NCI-H2227 (cell line): ENCODE measurements at regions not wholly inside any gene's neighbourhood (a gene's known extent, or its start where the extent isn't known, plus 50 kb on each side); places are given as distances from the start of the nearest gene placed in this dataset.

Experiments
- DNase-seq: peaks from one replicate; lab custom pipeline; 2025; ENCODE audit not compliant: unreplicated experiment; lab: John Stamatoyannopoulos, UW

DNA sequence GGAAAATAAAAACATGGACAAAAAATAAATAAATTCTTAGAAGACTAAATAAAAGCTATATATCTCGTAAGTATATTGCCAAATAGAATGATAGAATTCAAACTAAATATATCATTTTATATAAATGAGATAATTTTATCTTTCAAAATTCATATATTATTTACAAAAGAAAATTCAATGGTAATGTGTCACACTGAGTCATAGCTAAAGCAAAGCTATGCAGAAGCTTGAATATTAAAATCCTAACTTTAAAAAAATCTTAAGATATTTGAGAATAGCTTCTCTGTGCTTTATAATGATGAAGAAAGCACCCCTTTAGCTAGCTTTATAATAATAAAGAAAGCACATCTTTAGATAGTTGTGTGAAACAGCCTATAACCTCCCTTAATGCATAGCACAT lies 1010.8 kb downstream of the OTOL1 start:
- DNase-seq, result no peak

DNA sequence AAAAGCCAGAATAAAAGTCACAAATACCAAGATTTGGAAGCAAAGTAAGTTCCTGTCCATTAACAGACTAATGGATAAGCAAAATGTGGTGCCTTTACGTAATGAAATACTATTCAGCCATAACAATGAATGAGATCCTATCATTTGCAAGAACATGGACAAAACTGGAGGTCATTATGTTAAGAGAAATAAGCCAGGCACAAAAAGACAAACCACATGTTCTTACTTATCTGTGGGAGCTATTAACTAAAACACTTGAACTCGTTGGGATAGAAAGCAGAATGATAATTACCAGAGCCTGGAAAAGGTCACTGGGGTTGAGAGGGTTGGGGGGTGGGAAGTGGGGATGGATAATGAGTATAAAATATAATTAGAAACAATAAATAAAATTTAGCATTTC lies 1015.9 kb downstream of the OTOL1 start:
- no peak for DNase-seq

DNA sequence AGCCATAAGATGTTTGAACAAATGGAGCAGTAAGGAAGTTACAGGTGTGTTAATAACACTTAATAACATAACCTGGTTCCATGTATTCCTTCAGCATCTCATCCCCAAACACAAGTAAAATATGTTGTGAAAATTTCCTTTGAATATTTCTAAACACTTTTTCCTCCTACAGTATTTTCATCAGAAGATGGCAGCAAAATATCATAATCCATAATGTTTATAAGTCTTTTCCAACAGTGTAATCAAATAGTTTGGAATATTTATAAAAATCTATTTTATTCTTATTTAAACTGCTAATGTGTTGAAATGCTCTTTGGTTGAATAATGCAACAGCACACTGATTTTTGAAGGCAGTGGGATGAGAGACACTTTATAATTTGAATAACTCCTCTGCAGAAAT lies 1020.5 kb downstream of the OTOL1 start:
- DNase-seq, result no peak

DNA sequence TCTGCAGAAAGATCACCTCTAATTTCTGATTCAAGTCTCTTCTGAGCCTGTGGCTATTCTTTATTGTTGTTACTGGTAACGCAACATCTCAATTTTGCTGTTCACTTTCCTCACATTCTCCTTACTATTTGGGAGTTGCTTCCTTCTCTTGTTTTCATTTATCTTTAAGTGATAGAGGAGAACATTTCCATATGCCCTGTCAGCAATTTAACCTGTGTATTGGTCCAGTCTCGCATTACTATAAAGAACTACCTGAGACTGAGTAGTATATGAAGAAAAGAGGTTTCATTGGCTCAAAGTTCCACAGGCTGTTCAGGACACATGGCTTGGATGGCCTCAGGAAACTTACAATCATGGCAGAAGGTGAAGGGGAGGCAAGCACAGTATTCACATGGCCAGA lies 1025.1 kb downstream of the OTOL1 start:
- no peak for DNase-seq

DNA sequence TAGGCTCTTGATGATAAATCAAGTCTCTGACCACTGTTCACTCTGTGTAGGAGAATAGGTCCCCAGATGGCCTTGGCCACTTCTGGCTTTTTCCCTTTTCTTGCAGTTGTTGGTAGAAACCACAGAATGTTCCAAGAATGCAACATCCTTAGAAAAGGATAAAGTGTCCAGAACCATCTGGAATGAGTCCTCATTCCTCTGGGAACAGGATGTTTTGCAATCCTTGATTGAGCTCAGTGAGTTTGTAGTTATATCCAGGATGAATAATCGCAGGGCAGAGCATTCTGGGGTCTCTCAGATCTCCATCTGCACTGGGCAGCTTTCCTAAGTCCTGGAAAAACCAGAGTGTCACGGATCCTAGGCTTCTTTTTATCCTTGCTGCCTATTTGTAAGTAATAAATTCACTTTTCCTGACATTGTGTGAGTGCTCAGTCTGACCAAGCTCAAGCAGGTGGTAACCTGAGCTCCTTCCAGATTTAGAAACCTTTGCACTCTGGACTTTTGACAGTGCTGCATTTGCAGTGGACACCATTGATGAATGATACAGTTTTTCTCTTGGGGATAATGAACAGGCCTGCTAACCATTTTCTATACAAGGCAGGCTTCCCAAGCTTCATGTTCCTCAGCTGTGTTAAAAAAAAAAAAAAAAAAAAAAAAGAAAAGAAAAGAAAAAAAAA lies 1028.6 kb downstream of the OTOL1 start:
- DNase-seq, result no peak

DNA sequence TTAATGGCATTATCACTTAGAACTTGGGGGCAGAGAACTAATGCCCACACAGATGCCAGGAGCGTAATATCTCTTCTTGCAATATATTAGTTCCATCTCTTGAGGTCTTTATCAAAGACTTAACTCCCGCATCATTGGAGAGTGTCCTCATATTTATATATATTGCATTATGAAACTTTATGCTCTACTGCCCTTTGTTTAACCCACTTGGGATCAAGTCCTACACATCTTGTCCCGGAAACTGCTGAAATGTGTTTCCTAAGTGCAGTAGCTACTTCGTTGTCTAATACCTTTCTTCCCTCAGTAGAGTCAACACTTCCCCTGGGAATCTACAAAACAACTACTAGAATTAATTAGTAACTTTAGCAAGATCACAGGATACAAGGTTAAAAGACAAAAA lies 1029.2 kb downstream of the OTOL1 start:
- DNase-seq, result no peak

DNA sequence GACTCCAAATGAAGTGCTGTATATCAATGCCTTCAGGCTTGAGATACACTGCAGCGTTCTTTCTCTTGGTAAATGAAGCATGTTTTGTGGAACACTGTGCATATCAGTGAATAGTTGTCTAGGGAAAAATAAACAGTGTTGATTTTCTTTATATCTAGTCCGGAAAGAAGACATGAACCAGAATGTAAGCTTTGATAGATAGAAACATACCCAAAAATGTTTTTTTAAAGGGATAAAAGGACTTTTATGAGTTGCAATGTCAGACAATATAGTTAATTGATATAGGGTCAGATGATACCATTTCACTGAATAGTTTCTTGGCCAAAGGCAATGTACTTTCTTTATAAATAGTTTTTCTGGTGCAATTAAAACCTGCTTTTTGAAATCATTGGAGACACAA lies 1037.8 kb downstream of the OTOL1 start:
- no peak for DNase-seq

DNA sequence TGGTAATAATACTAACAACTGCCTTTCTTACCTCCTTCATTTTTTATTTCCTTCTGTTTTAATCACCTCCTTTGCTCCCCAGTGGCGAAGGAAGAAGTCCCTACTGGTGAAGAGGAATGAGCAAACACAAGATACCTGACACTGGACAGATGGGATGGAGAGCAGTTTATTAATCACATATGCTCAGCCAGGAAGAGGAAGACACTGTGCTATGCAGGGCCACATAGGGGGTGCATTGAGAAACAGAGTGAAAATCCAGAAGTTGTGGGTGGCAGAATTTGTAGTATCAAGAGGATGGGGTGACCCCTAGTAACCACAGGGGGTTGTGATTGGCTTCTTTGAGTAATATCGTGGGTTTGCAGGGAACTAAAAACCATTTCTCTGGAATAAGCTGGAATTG lies 1041.9 kb downstream of the OTOL1 start:
- DNase-seq, result no peak

DNA sequence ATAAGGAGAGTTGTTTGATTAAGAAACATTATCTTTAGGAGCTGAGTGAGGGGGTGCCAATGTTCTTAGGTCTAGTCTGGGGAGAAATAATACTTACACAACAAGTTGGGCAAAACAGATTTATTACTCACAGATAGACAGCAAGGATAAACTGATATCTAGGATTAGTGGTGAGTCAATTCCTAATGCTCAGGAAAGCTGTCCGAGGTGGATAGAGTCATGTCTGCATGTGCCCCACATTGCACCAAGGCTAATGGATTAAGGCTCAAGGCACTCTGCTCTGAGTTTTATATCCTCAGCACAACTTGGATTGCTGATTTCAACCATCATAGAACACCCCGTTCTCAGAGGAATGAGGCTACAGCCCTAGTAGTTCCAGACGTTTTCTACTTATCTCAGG lies 1042.3 kb downstream of the OTOL1 start:
- DNase-seq, result no peak

DNA sequence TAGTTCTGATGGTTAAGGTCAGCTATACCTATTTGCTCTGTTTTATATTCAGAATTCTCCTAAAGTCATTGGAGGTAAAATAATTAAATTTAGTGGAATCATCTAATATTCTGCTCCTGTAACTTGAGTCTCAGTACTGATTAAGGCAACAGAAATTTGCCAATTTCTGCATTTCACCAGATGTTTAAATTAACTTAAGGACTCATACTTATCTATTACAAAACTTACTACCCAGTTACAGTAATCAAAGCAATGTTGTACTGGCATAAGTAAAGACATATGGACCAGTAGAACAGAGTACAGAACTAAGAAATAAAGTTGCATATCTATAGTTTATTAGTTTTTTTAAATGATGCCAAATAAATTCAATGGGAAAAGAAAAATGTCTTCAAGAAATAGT lies 1043.8 kb downstream of the OTOL1 start:
- no peak for DNase-seq

DNA sequence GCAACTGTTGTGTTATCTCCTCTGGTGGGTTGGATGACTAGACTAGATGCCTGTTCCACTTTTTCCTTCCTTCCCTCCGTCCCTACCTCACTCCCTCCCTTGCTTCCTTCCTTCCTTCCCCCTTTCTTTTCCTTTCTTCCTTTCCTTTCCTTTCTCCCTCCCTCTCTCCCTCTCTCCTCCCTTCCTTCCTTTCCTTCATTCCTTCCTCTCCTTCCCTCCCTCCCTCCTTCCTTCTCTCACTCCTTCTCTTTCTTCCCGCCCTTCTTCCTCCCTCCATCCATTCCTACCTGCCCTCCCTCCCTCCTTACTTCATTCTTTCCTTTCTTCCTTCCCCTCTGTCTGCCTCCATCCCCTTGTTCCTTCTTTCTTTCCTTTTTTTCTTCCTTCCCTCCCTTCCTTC lies 1045.3 kb downstream of the OTOL1 start:
- no peak for DNase-seq

DNA sequence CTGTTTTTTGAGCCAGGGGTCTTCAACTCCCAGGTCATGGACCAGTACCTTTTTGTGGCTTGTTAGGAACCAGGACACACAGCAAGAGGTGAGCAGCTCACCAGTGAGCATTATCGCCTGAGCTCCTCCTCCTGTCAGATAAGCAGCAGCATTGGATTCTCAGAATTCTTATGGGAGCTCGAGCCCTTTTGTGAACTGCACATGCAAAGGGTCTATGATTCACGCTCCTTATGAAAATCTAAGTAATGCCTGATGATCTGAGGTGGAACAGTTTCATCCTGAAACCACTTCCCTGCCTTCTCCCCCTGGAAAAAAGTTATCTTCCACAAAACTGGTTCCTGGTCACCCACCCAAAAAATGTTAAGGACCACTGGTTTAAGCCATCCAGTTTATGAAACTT lies 1047.6 kb downstream of the OTOL1 start:
- no peak for DNase-seq

DNA sequence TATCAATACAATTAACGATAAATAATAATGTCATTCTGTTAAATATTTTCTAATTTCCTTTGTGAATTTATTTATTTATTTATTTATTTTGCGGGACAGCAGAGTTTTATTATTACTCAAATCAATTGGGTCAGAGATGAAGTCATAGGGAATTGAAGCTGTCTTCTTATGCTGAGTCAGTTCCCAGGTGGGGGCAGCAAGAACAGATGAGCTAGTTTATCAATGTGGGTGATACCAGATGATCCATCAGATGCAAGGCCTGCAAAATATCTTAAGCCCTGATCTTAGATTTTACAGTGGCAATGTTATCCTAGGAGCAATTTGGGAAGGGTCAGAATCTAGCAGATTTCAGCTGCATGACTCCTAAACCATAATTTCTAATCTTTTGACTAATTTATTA lies 1050.3 kb downstream of the OTOL1 start:
- DNase-seq, result no peak

DNA sequence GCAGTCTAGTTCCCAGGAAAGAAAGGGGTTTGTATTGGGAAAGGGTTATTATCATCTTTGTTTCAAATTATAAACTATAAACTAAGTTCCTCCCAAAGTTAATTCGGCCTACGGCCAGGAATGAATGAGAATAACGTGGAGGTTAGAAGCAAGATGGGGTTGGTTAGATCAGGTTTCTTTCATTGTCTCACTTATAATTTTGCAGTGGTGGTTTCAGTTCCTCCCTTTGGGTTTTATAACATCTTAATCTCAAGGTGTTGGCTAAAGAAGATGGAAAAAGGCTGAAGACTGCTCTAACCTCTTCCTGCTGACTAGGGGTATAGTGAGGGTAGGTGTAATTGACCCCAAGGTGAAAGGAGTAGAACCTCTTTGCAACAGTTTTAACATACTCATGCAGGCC lies 1050.7 kb downstream of the OTOL1 start:
- DNase-seq, result no peak

DNA sequence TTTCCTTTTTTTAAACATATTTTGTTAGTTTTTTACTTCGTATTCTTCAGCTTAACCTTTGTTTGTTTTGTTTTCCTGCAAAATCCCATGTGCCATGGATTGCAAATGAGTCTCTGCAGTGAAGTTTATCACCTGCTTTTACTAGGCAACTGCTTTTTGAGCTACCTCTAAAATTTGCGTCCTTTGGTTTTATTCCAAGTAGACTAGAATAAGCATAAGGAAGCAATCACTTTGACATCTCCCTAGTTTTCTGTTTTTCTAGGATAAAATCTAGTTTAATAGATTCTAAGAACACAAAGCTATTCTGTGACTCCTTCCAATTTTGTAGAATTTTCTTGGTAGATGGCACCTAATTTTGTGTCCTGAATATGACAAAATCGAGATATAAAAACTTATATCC lies 1059.2 kb downstream of the OTOL1 start:
- DNase-seq, result no peak

DNA sequence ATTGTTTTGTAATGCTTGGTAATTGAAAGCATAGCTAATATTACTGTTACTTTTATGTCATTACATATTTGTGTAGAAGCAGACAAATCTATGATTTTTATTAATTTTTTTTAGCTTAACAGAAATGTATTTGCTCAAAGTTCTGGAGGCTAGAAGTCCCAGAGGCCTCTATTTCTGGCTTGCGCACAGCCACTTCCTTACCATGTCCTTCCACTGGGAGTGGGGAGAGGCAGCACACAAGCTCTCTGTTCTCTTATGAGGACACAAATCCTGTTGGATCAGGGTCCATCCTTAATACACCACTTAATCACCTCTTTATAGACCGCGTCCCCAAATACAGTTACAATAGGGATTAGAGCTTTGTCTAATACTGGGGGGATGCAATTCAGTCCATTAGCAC lies 1061.4 kb downstream of the OTOL1 start:
- no peak for DNase-seq

DNA sequence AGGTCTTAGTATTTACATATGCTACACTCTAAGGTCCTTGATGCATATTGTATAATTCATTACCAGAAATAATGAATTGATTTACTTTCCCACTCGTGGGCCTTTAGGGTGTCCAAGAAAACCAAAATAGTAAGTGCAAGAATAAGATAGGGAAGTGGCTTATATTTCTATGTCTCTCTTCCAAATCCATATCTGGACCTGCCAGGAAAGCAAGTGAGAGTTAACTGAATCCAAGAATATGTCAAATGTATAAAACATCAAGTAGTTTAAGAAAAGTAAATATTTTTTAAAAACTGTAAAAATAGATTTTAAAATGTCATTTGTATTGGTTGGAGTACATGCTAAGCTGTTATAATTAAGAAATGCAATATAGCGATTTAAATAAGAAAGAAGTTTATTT lies 1072.1 kb downstream of the OTOL1 start:
- DNase-seq, result no peak

DNA sequence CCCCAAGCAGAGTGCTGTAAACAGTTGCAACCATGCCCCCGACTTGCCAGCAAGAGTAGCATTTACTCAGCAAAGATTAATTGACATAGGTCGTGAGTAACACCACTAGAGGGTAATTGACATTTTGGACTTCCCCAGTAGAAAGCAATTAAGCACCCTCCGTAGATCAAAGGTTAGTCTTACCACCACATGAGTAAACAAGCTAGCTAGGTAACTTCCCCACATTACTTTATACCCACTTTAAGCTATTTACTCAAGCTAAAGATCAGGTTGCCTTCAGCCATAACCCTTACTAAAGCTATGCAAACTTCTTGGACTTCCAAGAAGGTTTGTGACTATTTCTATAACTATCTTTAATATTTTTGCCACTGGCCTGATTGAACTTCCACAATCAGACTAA lies 1072.7 kb downstream of the OTOL1 start:
- DNase-seq, result no peak

DNA sequence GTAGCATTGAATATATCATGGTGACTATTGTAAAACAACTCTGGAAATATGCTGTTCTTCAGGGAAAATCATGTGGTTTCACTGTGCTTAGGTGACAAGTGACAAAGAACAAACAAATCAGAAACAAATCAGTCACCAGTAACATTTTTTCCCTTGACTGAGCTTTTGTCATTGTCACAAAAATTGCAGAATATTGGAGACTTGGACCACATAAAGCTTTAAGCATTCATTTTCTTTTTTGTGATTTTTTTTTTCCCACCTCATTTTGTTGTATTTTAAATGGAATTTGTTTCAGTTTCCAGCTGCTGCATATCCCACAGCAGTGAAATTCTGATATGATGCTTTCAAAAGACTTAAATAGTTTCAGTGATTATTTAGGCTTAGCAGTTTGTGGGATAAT lies 1088.4 kb downstream of the OTOL1 start:
- no peak for DNase-seq

DNA sequence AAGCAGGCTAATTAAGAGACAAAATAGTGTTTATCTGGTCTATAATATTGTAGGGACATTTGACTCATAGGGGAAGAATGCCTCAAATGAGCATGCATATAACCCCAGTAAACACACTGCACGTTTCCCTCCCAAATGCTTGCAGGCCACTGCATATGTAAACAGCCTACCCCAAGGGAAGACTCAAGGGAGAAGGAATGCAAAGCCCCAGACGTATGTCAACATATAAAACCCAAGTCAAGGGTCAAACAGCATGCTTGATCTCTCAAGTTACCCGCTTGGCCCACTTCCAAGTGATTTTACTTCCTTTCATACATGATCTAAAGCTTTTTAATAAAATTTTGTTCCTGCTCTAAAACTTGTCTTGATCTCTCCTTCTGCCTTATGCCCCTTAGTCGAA lies 1090.0 kb downstream of the OTOL1 start:
- DNase-seq, result no peak

DNA sequence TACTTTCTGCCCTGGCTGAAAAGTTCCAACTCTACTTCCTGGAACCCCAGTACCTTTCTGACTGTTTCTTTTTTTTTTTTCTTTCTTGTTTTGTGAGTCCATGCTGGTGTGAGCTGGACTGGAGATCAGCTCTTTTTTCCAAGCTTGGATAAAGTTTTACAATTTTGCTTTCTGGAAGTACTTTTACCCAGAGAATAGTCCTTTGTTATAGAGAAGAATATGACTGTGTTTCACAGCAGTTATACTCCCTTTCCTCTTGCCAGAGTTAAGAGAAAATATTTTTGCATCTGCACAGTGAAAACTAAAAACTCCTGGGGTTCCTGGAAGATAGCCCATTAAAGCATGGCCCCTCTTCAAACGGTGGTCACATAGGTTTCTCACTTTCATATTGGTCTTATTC lies 1100.6 kb downstream of the OTOL1 start:
- DNase-seq, result no peak

DNA sequence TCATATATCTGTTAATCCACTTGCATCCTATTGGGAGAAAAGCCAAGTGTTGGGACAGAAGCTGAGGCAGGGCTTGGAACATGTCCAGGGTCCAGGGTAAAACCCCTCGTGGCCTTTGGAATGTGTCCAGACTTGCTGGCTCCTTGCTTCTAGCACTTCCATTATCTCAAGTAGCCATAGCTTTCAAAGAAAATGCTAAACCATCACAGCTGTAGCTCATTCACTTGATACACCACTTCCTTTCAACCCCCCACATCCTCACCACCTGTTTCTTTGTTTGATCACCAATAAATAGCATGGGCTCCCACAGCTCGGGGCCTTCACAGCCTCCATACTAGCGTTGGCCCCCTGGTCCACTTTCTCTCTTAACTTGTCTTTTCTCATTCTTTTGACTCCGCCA lies 1101.9 kb downstream of the OTOL1 start:
- peak; percentile 55 for DNase-seq

DNA sequence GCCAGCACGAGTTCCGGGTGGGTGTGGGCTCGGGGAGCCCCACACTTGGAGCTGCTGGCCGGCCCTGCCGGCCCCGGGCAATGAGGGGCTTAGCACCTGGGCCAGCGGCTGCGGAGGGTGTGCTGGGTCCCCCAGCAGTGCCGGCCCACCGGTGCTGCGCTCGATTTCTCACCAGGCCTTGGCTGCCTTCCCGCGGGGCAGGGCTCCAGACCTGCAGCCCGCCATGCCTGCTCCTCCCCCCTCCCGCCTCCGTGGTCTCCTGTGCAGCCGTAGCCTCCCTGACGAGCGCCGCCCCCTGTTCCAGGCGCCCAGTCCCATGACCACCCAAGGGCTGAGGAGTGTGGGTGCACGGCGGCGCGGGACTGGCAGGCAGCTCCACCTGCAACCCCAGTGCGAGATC lies 1103.1 kb downstream of the OTOL1 start:
- peak; percentile 77 for DNase-seq
